KMS-11 (cell line): ENCODE measurements at regions not wholly inside any gene's neighbourhood (a gene's known extent, or its start where the extent isn't known, plus 50 kb on each side); places are given as distances from the start of the nearest gene placed in this dataset.

Experiments used
- H2AFZ ChIP-seq: fragments of 200-600 bp; sonication (generic); 2 replicates; pipeline ENCODE4 v1.6.1; 2016; ENCODE audit warnings: antibody characterized with exemption, mixed run types, low read depth
- H3K27ac ChIP-seq: fragments of 200-600 bp; sonication (generic); 2 replicates; pipeline ENCODE4 v1.6.1; 2016; ENCODE audit warnings: mild to moderate bottlenecking, mixed run types
- H3K27me3 ChIP-seq: fragments of 200-600 bp; sonication (generic); 2 replicates; pipeline ENCODE4 v1.6.1; 2017; ENCODE audit warnings: mild to moderate bottlenecking, low read depth, mixed run types, moderate library complexity; ENCODE audit not compliant: insufficient read depth
- H3K36me3 ChIP-seq: fragments of 200-600 bp; sonication (generic); 2 replicates; pipeline ENCODE4 v1.6.1; 2017; ENCODE audit warnings: mild to moderate bottlenecking, mixed run types; ENCODE audit not compliant: insufficient read depth
- H3K4me1 ChIP-seq: fragments of 200-600 bp; sonication (generic); 2 replicates; pipeline ENCODE4 v1.6.1; 2016; ENCODE audit warnings: mild to moderate bottlenecking, low read depth, mixed run types; ENCODE audit not compliant: poor library complexity, severe bottlenecking
- H3K4me2 ChIP-seq: fragments of 200-600 bp; sonication (generic); 2 replicates; pipeline ENCODE4 v1.7.0; 2016; ENCODE audit warnings: mild to moderate bottlenecking, mixed run types
- H3K4me3 ChIP-seq: fragments of 200-600 bp; sonication (generic); IDR thresholded peaks from 2 replicates; pipeline ENCODE4 v1.6.1; 2017; ENCODE audit warnings: low read depth, low read length, mixed read lengths; ENCODE audit not compliant: insufficient read depth
- H3K79me2 ChIP-seq: fragments of 200-600 bp; sonication (generic); 2 replicates; pipeline ENCODE4 v1.6.1; 2016; ENCODE audit warnings: low read depth, mixed run types; ENCODE audit not compliant: insufficient read depth
- H3K9ac ChIP-seq: fragments of 200-600 bp; sonication (generic); 2 replicates; pipeline ENCODE4 v1.6.1; 2016; ENCODE audit warnings: mild to moderate bottlenecking, mixed run types
- H4K20me1 ChIP-seq: fragments of 200-600 bp; sonication (generic); 2 replicates; pipeline ENCODE4 v1.6.1; 2016; ENCODE audit warnings: mild to moderate bottlenecking, mixed run types; ENCODE audit not compliant: insufficient read depth
- CTCF ChIP-seq: fragments of 200-600 bp; sonication (generic); conservative IDR thresholded peaks from 2 replicates; pipeline ENCODE4 v1.6.1; 2017; ENCODE audit warnings: low read depth, mild to moderate bottlenecking, antibody characterized with exemption, low read length, moderate library complexity, mixed read lengths

DNA sequence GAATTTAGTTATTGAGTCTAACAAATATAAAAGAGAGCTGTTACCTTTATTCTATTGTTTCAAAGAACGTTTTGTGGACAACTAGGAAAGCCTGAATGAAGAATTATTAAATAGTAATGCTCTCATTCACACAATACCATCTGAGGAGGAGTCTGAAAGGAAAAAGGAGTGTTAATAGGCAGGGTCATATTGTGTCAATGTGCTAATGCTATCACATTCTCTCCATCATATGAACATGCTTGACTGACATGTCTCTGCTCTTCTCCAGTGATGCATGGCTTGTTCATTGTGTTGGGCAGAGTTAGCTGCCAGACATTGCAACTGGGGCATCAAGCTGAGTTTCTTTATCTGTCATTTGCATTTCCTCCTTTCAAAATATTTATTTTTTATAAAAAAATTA, 1578.0 kb downstream of the MAT2B start:
- Histone ChIP-seq H3K27ac (no peak overlapping the region), H3K79me2 (no peaks in the 10 kb centered on the region), H3K9ac (no peak overlapping the region), H3K36me3 (no peaks in the 10 kb centered on the region), H2AFZ (no peak overlapping the region), H3K27me3 (no peaks in the 10 kb centered on the region), H3K4me2 (no peak overlapping the region), H3K4me1 (no peaks in the 10 kb centered on the region), H4K20me1 (no peaks in the 10 kb centered on the region), H3K4me3 (no peak overlapping the region)
- TF ChIP-seq CTCF = no peak

DNA sequence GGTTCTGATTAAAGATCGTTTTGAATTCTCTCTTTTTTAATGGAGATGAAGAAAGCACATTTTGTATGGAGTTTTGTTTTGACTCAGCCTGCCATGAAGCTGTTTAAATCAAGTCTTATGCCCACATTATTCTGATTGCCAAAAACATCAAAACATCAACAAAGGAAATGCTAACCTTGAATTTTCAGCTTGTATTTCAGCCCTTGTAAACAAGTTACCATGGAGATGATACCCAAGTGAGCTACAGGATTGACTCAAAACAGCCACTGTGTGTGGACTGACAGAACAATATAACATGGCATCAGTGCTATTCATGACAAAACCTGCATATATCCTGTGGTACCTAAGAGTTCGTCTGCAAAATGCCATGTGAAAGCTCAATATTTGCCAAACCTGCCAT, 1581.0 kb downstream of the MAT2B start:
- Histone ChIP-seq H3K27ac (no peak overlapping the region), H3K4me3 (no peak overlapping the region), H3K4me1 (no peaks in the 10 kb centered on the region), H3K27me3 (no peaks in the 10 kb centered on the region), H2AFZ (no peak overlapping the region), H3K79me2 (no peaks in the 10 kb centered on the region), H3K36me3 (no peaks in the 10 kb centered on the region), H3K9ac (no peak overlapping the region), H4K20me1 (no peaks in the 10 kb centered on the region), H3K4me2 (no peak overlapping the region)
- TF ChIP-seq CTCF = no peak

- H3K4me1 ChIP-seq = no peaks in the 10 kb centered on the region
- no peak overlapping the region for H3K27ac ChIP-seq
- H3K9ac ChIP-seq = no peak overlapping the region
- no peak overlapping the region for H2AFZ ChIP-seq
- H3K79me2 ChIP-seq = no peaks in the 10 kb centered on the region
- H3K4me3 ChIP-seq = no peak overlapping the region
- no peaks in the 10 kb centered on the region for H4K20me1 ChIP-seq
- no peak for TF ChIP-seq CTCF
- no peak overlapping the region for H3K4me2 ChIP-seq
- no peaks in the 10 kb centered on the region for H3K36me3 ChIP-seq
- H3K27me3 ChIP-seq = no peaks in the 10 kb centered on the region
These were observed 1589.4 kb downstream of the MAT2B start for GRCh38 chr5:165094782-165095181.

DNA sequence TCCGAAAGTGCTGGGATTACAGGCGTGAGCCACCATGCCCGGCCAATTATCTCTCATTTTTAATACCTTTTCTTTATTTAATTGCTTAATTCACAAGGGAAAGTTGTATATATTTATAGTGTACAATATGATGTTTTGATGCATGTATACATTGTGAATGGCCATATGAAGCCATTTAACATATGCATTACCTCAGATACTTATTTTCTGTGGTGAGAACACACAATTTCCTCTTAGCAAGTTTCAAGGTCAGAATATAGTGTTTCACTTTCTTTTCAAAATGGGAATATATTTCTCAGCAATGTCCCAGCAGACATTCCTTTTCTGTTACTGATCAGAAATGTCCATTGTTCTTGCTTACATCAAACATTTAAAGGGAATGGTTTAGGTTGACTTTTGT, 1596.3 kb downstream of the MAT2B start:
- no peaks in the 10 kb centered on the region for H4K20me1 ChIP-seq
- no peak overlapping the region for H3K27ac ChIP-seq
- TF ChIP-seq CTCF = no peak

GRCh38 chr5:165104611-165105010, 1599.2 kb downstream of the MAT2B start:
- Histone ChIP-seq H3K79me2 (no peaks in the 10 kb centered on the region), H3K27ac (no peak overlapping the region), H4K20me1 (no peaks in the 10 kb centered on the region), H2AFZ (no peak overlapping the region), H3K4me3 (no peak overlapping the region), H3K36me3 (no peaks in the 10 kb centered on the region), H3K4me1 (no peaks in the 10 kb centered on the region), H3K4me2 (no peak overlapping the region), H3K9ac (no peak overlapping the region), H3K27me3 (no peaks in the 10 kb centered on the region)
- TF ChIP-seq CTCF = no peak

More for the DNA sequence above, 1596.3 kb downstream of the MAT2B start:
- Histone ChIP-seq H3K79me2 (no peaks in the 10 kb centered on the region), H3K4me2 (no peak overlapping the region), H3K9ac (no peak overlapping the region), H3K27me3 (no peaks in the 10 kb centered on the region), H3K36me3 (no peaks in the 10 kb centered on the region), H2AFZ (no peak overlapping the region), H3K4me1 (no peaks in the 10 kb centered on the region), H3K4me3 (no peak overlapping the region)
